ENCODE measurements at regions not wholly inside any gene's neighbourhood (a gene's known extent, or its start where the extent isn't known, plus 50 kb on each side); places are given as distances from the start of the nearest gene placed in this dataset.
A peak's percentile ranks its signal among the peaks of the same experiment; 100 is the strongest.

- no peak for DNase-seq
- intact Hi-C loops (cut with DNase I): no loop called here
Measured at GRCh38 chr5:26691486-26691885, 346.9 kb downstream of the CDH9 start.

GRCh38 chr5:26690511-26690910 is 347.9 kb downstream of the CDH9 start:
- intact Hi-C loops (cut with DNase I): no loop called here
- DNase-seq: no peak

GRCh38 chr5:26681861-26682260 is 356.5 kb downstream of the CDH9 start:
- DNase-seq: no peak
- intact Hi-C loops (cut with DNase I): no loop called here

GRCh38 chr5:26674846-26675245 is 363.5 kb downstream of the CDH9 start:
- intact Hi-C loops (cut with DNase I): no loop called here
- no peak for DNase-seq

- DNase-seq: no peak
Measured at GRCh38 chr5:26669523-26669922, 368.9 kb downstream of the CDH9 start.

GRCh38 chr5:26669031-26669430 is 369.4 kb downstream of the CDH9 start:
- no peak for DNase-seq
- intact Hi-C loops (cut with DNase I): no loop called here

More at GRCh38 chr5:26669523-26669922, 368.9 kb downstream of the CDH9 start:
- intact Hi-C loops (cut with DNase I): no loop called here

- DNase-seq: no peak
- intact Hi-C loops (cut with DNase I): no loop called here
Measured at GRCh38 chr5:26666371-26666770, 372.0 kb downstream of the CDH9 start.

- no peak for DNase-seq
- intact Hi-C loops (cut with DNase I): no loop called here
Measured at GRCh38 chr5:26663500-26663899, 374.9 kb downstream of the CDH9 start.

- intact Hi-C loops (cut with DNase I): no loop called here
Measured at GRCh38 chr5:26662806-26663360, 375.5 kb downstream of the CDH9 start.

GRCh38 chr5:26660116-26660515 is 378.3 kb downstream of the CDH9 start:
- DNase-seq: no peak
- intact Hi-C loops (cut with DNase I): no loop called here

More at GRCh38 chr5:26662806-26663360, 375.5 kb downstream of the CDH9 start:
- DNase-seq: no peak

GRCh38 chr5:26649000-26649399 is 389.4 kb downstream of the CDH9 start:
- intact Hi-C loops (cut with DNase I): no loop called here

GRCh38 chr5:26647781-26648180 is 390.6 kb downstream of the CDH9 start:
- DNase-seq: no peak
- intact Hi-C loops (cut with DNase I): no loop called here

More at GRCh38 chr5:26649000-26649399, 389.4 kb downstream of the CDH9 start:
- peak in 1 of 42 donors; percentile 3 for DNase-seq

- intact Hi-C loops (cut with DNase I): no loop called here
- no peak for DNase-seq
Measured at GRCh38 chr5:26645659-26646058, 392.7 kb downstream of the CDH9 start.

GRCh38 chr5:26641492-26641891 is 396.9 kb downstream of the CDH9 start:
- intact Hi-C loops (cut with DNase I): no loop called here

GRCh38 chr5:26625099-26625498 is 413.3 kb downstream of the CDH9 start:
- intact Hi-C loops (cut with DNase I): no loop called here
- no peak for DNase-seq

More at GRCh38 chr5:26641492-26641891, 396.9 kb downstream of the CDH9 start:
- no peak for DNase-seq

- DNase-seq: no peak
- intact Hi-C loops (cut with DNase I): no loop called here
Measured at GRCh38 chr5:26622947-26623346, 415.4 kb downstream of the CDH9 start.

- DNase-seq: no peak
- intact Hi-C loops (cut with DNase I): no loop called here
Measured at GRCh38 chr5:26610577-26610976, 427.8 kb downstream of the CDH9 start.

GRCh38 chr5:26601563-26601962 is 436.8 kb downstream of the CDH9 start:
- DNase-seq: no peak
- intact Hi-C loops (cut with DNase I): no loop called here

GRCh38 chr5:26582350-26583045 is 455.9 kb downstream of the CDH9 start:
- intact Hi-C loops (cut with DNase I): no loop called here
- DNase-seq: no peak

- intact Hi-C loops (cut with DNase I): no loop called here
Measured at GRCh38 chr5:26579712-26580111, 458.7 kb downstream of the CDH9 start.

GRCh38 chr5:26578002-26578401 is 460.4 kb downstream of the CDH9 start:
- DNase-seq: no peak
- intact Hi-C loops (cut with DNase I): no loop called here

More at GRCh38 chr5:26579712-26580111, 458.7 kb downstream of the CDH9 start:
- DNase-seq: no peak
